ENCODE measurements at regions not wholly inside any gene's neighbourhood (a gene's known extent, or its start where the extent isn't known, plus 50 kb on each side); places are given as distances from the start of the nearest gene placed in this dataset.

DNA sequence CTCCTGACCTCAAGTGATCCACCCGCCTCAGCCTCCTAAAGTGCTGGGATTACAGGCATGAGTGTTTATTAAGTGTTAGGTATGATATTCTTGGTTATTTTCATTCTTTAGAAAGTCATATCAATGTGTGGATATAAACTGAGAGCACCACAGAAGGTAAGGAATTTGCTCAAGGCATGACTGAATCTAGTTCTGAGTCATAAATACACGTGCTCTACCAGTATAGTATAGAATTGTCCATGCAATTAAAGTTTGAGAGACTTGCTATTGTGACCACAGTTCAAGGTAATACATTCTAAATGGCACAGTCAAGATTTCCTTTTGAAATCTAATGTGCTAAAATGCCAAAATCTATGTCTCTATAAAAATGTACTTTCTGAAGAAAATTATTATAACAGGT lies 401.1 kb upstream of the CHRM3 start:
- TF ChIP-seq POLR2AphosphoS5 (IDR thresholded peaks at IDR 0.05; ENCODE audit: insufficient read depth, low read depth, low read length) (no peak), POLR2A (IDR thresholded peaks at IDR 0.05; ENCODE audit: low read depth, low read length) (no peak), EZH2 (IDR thresholded peaks at IDR 0.05; ENCODE audit: borderline replicate concordance, low read depth, low read length, severe bottlenecking) (no peak), JUN (IDR thresholded peaks at IDR 0.05; ENCODE audit: borderline replicate concordance, insufficient read depth, insufficient read length, low read depth) (no peak)
- TF ChIP-seq, protein P1, sequence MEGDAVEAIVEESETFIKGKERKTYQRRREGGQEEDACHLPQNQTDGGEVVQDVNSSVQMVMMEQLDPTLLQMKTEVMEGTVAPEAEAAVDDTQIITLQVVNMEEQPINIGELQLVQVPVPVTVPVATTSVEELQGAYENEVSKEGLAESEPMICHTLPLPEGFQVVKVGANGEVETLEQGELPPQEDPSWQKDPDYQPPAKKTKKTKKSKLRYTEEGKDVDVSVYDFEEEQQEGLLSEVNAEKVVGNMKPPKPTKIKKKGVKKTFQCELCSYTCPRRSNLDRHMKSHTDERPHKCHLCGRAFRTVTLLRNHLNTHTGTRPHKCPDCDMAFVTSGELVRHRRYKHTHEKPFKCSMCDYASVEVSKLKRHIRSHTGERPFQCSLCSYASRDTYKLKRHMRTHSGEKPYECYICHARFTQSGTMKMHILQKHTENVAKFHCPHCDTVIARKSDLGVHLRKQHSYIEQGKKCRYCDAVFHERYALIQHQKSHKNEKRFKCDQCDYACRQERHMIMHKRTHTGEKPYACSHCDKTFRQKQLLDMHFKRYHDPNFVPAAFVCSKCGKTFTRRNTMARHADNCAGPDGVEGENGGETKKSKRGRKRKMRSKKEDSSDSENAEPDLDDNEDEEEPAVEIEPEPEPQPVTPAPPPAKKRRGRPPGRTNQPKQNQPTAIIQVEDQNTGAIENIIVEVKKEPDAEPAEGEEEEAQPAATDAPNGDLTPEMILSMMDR (IDR thresholded peaks at IDR 0.05; ENCODE audit: extremely low read depth in 1 of 2, insufficient read depth in 1 of 2, low read depth in 1 of 2, low read length in 2 of 2): no peak
- TF ChIP-seq, protein P2, sequence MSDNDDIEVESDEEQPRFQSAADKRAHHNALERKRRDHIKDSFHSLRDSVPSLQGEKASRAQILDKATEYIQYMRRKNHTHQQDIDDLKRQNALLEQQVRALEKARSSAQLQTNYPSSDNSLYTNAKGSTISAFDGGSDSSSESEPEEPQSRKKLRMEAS (IDR thresholded peaks at IDR 0.05; ENCODE audit: insufficient read depth, insufficient read length): no peak

Measured in endothelial cell of umbilical vein (primary cell).